Left ventricle myocardium superior (tissue), 1 donor: ENCODE measurements at regions not wholly inside any gene's neighbourhood (a gene's known extent, or its start where the extent isn't known, plus 50 kb on each side); places are given as distances from the start of the nearest gene placed in this dataset.

ENCODE experiments used
- ATAC-seq: fragments of 200-7000 bp; cut with Tn5 transposase; one replicate; pipeline ENCODE4 v1.9.1; 2020; ENCODE audit warnings: mild to moderate bottlenecking, moderate library complexity
- DNase-seq: peaks from one replicate; pipeline ENCODE4 v3.0.0-alpha.2; 2020
- intact Hi-C: fragments of 100-400 bp; cut with micrococcal nuclease; formaldehyde crosslinking; loops from one replicate; pipeline ENCODE4 v1.11.0; 2022
- donor health status: DM: no; HTN: yes; CAD: no; lungs with severe emphysema.

DNA sequence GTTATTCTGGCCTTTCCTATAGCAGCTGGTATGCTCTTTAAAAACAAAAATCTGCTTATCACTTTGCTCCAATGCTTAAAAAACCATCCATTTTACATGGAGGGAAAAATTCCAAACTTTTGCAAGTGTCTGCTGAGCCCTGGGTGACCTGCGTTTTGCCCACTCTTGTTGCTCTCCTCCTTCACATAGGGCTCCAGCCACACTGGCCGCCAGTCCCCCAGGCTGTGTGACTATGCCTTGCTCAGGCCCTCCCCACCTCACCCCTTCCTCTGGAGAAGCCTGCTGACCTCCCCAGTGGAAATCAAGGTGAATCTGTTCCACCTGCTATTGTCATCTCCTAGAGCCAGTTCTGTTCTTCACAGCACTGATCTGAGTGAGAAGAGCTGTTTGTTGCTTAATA, 126.9 kb downstream of the SLC25A47 start:
- intact Hi-C loops, result no loop called here
- no peak for DNase-seq

GRCh38 chr14:100450736-100451135, 127.6 kb downstream of the SLC25A47 start:
- ATAC-seq, result no peak
- intact Hi-C loops, result no loop called here
- no peak for DNase-seq

More for the DNA sequence above, 126.9 kb downstream of the SLC25A47 start:
- no peak for ATAC-seq

DNA sequence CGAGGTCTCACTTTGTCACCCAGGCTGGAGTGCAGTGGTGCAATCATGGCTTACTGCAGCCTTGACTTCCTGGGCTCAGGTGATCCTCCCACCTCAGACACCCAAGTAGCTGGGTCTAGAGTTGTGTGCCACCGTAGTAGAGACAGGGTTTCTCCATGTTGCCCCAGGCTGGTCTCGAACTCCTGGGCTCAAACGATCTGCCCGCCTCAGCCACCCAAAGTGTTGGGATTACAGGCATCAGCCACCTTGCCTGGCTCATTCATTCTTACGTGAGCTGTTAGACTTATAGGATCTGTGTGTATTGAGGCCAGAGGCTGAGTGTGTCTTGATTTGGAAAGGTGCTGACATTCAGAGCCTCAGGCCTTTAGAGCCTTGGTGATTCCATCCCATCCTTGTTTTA, 128.1 kb downstream of the SLC25A47 start:
- ATAC-seq (no peak), DNase-seq (no peak)
- intact Hi-C loops, result no loop called here

DNA sequence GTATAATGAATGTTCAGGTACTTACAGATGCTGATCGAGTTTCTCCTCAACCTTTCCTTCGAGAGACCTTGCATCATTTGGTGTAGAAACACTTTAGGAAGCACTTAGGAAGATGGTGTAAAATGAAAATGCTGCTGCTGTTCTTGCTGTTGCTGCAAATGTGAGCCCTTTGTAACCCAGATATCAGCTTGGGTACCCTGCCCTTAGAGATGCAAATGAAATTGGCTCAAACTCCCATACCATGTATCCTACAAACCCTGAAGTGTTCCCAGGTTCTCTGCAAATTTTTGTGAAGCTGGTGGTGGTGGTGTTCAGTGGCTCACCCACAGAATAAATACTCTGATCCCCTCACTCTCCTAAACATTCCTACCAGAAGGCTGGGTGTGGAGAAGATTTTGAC, 130.8 kb downstream of the SLC25A47 start:
- intact Hi-C loops, result no loop called here
- DNase-seq (no peak), ATAC-seq (no peak)

- DNase-seq, result no peak
- no peak for ATAC-seq
- intact Hi-C loops, result no loop called here
Observed at GRCh38 chr14:100454437-100454836, 131.3 kb downstream of the SLC25A47 start.

GRCh38 chr14:100463937-100464336, 123.3 kb downstream of the BEGAIN start:
- intact Hi-C loops, result no loop called here
- no peak for ATAC-seq

GRCh38 chr14:100466111-100466856, 120.9 kb downstream of the BEGAIN start:
- DNase-seq (no peak), ATAC-seq (no peak)
- intact Hi-C loops, result no loop called here

More at GRCh38 chr14:100463937-100464336, 123.3 kb downstream of the BEGAIN start:
- no peak for DNase-seq

DNA sequence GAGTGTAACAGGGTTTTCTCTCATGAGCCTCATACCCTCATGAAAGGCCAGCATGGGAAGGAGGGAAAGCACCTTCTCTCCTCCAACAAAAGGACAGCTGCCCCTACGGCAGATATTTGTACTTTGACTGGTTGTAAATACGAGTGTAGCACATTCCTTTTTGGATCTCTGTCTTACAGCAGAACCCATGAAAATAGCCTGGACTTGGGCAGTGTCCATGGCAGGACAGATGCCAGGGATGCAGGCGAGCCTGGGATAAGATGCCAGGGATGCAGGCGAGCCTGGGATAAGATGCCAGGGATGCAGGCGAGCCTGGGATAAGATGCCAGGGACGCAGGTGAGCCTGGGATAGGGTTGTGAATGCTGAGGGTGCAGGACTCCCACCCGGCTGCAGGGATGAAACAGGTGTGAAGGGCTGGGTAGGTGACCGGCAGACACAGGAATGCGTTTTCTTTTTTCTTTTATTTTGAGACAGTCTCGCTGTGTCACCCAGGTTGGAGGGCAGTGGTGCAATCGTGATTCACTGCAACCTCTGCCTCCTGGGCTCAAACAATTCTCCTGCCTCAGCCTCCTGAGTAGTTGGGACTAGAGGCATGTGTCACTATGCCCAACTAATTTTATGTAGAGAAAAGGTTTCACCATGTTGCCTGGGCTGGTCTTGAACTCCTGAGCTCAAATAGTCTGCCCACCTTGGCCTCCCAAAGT, 120.0 kb downstream of the BEGAIN start:
- intact Hi-C loops, result no loop called here
- ATAC-seq, result no peak
- DNase-seq, result no peak

DNA sequence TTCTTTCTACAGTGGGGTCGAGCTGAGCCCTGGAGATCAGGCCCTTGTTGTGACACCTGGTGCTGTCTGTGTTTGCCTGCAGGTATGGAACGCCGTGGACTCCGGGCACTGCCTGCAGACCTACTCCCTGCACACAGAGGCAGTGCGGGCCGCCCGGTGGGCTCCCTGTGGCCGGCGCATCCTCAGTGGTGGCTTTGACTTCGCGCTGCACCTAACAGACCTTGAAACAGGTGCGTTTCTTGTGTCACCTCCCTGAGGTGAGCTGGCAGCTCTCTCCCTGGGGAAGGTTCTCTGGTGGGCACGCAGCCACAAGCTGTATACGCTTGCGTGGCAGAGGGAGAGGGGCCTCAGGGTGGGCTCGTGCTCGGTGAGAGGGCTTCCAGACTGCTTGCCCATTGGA, 119.3 kb downstream of the BEGAIN start:
- DNase-seq (no peak), ATAC-seq (no peak)
- intact Hi-C loops, result no loop called here

DNA sequence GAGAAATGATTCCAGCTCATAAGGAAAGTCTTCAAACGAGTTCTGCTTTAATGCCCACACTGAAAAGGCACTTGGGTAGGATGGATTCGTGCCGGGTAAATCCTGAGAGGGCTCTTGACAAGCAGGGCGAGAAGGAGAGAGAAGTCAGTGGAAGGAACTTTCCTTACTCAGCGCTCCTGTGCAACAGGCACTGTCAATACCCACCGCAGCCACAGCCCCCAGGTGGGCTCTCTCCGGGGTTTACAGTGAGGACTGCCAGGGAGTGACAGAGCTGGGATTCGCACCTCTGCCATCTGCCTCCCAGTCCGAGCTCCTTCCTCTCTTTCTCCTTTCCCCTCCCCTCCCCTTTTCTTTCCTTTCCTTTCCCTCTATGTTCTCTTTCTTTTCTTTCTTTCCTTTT, 118.7 kb downstream of the BEGAIN start:
- no peak for DNase-seq
- no peak for ATAC-seq
- intact Hi-C loops, result no loop called here

DNA sequence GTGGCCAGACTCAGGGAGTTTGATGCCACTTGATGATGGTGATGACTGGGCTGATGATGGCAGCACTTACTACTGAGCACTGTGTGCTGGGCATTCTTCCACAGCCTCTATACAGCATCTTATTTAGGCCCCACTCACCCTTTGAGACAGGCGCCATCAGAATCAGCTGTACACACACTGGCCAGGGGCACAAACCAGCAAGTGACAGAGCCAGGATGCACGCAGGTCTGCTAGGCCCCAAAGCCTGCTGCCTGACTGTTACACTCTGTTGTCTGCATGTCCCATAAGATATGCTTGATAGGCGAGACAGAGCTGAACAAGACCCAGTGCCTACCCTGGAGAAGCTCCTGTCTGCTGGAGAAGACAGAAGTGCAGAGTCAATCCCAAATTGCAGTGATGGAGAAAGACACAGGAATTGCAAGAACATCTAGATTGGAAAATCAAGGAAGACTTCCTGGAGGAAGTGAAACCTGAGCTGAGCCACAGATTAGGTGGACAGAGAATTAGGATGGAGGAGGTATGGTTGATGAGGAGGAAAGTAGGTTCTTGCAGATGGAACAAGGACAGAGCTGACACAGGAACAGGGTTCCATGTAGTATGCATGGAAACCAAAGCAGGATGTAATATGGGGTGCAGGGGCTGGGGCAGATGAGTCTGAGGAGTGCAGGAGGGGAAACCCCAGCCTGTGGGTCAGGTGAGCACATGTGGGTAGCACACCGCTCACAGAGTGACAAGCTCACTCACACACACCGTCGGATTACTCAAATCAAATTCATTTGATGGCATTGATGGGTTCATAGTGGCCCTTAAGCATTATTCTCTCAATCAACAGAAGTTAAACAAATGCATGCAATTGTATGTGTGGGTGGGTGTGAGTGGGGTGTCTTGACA, 117.3 kb downstream of the BEGAIN start:
- DNase-seq, result no peak
- intact Hi-C loops, result no loop called here
- ATAC-seq, result no peak

- ATAC-seq (no peak), DNase-seq (no peak)
- intact Hi-C loops, result no loop called here
Observed at GRCh38 chr14:100470523-100470897, 116.7 kb downstream of the BEGAIN start.

DNA sequence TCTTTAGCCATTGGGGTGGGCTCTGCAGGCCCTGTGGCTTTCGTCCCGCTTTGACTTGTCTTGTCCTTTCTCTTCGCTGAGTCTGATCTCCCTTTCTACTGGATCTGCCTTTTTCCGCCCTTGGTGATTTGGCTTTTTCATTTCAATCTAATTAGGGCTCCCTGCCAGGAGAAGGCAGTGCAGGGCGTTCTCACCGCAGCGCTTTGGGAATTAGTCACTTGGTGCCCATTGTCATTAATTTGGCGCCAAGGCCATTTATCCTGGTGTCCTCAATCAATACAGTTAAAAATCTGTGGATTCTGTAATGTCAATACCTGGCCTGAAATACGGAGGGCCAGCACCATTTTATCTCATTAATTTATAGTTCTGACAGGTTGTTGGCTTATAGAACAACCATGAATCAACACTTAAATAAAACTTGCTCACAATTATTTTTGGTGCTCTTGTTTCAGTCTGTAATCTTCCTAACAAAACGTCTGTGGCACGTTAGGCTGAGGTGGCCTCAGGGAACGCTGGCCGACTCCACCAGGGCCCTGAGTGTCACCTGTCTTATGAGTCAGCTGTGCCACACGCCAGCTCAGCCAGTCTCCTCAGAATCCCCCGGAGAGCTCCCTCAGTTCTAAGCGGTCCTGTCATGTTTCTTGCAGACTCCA, 115.7 kb downstream of the BEGAIN start:
- ATAC-seq (no peak), DNase-seq (no peak)
- intact Hi-C loops, result no loop called here

DNA sequence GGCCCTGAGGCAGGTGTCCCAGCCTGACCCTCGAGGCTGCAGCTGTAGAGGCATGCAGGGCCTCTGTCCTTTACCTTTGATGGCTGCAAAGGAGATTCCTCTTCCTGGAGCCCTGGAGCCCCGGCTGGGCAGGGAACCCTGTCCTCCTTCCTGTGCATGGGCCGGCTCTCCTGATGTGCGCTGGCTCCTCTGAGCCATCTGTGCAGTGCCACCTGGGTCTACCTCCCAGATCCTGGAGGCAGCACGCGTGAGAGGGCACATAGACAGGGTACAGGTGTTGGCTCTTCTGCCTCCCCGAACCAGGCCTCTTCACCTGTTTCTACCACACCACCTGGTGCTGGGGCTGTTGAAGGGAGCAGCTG, 115.1 kb downstream of the BEGAIN start:
- ATAC-seq (no peak), DNase-seq (no peak)
- intact Hi-C loops, result no loop called here

- intact Hi-C loops, result no loop called here
- no peak for ATAC-seq
- no peak for DNase-seq
Observed at GRCh38 chr14:100472491-100472890, 114.7 kb downstream of the BEGAIN start.

DNA sequence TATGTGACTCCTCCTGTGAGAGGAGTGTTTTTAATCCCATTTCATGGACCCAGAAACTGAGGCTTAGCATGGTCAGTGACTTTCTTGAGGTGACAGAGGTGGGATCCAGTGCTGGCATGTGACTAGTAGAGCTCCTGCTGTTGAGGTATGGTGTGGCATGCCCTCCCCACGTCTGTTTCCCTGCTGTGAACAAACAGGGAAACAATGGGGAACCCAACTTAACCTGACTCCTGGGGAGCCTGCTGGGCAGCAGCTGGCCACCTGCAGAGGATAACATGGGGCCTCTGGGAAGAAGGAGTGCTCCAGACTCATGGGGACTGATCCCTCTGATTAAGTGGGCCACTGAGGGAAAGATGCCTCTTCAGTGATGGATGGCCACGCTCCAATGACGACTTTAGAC, 114.0 kb downstream of the BEGAIN start:
- no peak for DNase-seq
- intact Hi-C loops, result no loop called here
- ATAC-seq, result no peak

GRCh38 chr14:100474196-100474595, 113.0 kb downstream of the BEGAIN start:
- DNase-seq (no peak), ATAC-seq (no peak)

GRCh38 chr14:100475268-100475667, 111.9 kb downstream of the BEGAIN start:
- ATAC-seq (no peak), DNase-seq (no peak)
- intact Hi-C loops, result no loop called here

More at GRCh38 chr14:100474196-100474595, 113.0 kb downstream of the BEGAIN start:
- intact Hi-C loops, result no loop called here

DNA sequence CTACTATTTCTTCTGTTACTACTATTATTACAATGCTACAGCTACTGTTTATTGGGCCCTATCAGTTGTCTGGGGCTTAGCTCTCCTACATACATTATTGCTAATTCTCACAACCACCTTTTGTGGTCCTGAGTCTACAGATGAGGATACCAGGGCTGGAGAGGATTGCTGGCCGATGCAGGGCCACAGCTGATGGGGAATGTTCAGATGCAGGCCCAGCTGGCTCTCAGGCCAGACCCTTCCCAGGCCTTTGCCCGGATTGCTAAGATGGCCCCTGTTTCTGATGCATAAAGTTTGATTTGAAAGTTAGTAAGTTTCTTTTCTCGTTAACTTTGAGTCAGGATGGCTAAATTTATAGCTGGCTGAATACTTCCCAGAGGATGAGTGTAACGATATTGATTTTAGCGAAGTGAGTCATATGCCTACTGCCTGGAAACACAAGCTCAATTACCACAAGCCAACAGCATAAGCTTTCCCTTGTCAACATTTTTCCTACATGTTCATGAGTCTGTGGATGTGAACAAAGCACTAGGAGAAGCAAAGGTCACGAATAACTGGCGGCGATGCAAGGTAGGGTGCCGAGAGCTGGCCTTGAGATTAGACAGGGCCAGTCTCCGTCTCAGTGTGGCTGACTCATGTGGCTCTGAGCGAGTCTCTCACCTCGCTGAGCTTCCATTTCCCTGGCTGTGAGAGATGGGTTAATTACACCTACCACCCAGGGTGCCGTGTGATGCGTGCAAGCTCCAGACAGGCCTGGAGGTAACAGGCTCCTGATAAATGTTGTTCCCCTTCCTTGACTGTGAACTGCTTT, 111.0 kb downstream of the BEGAIN start:
- ATAC-seq, result no peak
- no peak for DNase-seq
- intact Hi-C loops, result no loop called here
